Nephron (organoid): ENCODE measurements at regions not wholly inside any gene's neighbourhood (a gene's known extent, or its start where the extent isn't known, plus 50 kb on each side); places are given as distances from the start of the nearest gene placed in this dataset.

Experiments
- H3K27ac Mint-ChIP-seq, 3 experiments: 2 replicates each; pipeline ENCODE4 v1.8.0; 2020; ENCODE audit warnings: mixed read lengths in 3 of 3, mild to moderate bottlenecking in 2 of 3, moderate library complexity in 1 of 3
- H3K27me3 Mint-ChIP-seq: 2 replicates; pipeline ENCODE4 v1.8.0; 2021; ENCODE audit warnings: low read depth, mild to moderate bottlenecking, moderate library complexity, mixed read lengths
- H3K36me3 Mint-ChIP-seq: 2 replicates; pipeline ENCODE4 v1.8.0; 2020; ENCODE audit warnings: low read depth, mixed read lengths
- H3K4me1 Mint-ChIP-seq: 2 replicates; pipeline ENCODE4 v1.8.0; 2020; ENCODE audit warnings: mixed read lengths
- H3K4me3 Mint-ChIP-seq, 3 experiments: 2 replicates each; pipeline ENCODE4 v1.8.0; 2020; ENCODE audit warnings: mild to moderate bottlenecking in 3 of 3, mixed read lengths in 3 of 3, moderate library complexity in 2 of 3
- H3K9me3 Mint-ChIP-seq: 2 replicates; pipeline ENCODE4 v1.8.0; 2020; ENCODE audit warnings: mixed read lengths
- TF ChIP-seq, protein P1 (sequence below), 3 experiments: fragments of 200-600 bp; sonication (generic); IDR thresholded peaks; one replicate each; pipeline ENCODE4 v1.5.0; 2021; ENCODE audit warnings: antibody characterized with exemption in 3 of 3; ENCODE audit not compliant: unreplicated experiment in 3 of 3

DNA sequence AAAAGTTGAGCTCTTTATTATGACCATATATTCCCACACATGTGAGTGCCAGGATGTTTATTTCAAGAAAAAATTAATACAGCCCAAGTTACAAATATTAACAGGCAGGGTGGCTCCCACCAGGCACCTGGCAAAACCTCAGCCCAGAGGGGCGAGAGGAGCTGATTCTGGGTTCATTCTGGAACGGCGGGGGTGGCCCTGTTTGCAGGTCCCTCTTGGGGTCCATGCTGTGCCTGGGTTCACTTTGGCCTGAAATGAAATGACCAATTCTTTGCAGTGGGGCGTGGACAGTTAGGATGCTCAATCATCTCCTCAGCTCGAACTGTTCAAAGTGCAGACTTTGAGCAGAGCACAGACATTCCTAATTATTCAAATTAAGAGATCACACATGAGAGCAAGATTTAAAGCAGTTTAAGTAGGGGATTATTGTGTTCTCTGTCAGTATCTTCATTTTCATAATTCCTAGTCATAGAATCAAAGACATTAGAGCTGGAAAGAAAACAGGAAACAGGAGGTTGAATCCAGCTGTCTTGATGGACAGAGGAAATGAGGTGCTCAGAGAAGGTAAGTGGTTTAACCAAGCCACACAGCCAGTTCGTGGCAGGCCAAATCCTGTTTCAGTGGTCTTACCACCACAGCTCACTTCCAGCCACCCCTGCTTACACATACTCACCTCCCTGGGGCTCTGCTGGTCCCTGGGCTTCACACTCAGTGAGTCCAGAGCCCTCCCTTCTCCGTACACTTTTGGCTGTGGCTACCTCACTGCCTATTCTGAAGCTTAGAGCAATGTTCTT, 363.9 kb upstream of the TNRC6C start:
- TF ChIP-seq, protein P1, sequence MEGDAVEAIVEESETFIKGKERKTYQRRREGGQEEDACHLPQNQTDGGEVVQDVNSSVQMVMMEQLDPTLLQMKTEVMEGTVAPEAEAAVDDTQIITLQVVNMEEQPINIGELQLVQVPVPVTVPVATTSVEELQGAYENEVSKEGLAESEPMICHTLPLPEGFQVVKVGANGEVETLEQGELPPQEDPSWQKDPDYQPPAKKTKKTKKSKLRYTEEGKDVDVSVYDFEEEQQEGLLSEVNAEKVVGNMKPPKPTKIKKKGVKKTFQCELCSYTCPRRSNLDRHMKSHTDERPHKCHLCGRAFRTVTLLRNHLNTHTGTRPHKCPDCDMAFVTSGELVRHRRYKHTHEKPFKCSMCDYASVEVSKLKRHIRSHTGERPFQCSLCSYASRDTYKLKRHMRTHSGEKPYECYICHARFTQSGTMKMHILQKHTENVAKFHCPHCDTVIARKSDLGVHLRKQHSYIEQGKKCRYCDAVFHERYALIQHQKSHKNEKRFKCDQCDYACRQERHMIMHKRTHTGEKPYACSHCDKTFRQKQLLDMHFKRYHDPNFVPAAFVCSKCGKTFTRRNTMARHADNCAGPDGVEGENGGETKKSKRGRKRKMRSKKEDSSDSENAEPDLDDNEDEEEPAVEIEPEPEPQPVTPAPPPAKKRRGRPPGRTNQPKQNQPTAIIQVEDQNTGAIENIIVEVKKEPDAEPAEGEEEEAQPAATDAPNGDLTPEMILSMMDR (IDR thresholded peaks at IDR 0.05; ENCODE audit: unreplicated experiment in 3 of 3): no peak
- H3K36me3 Mint-ChIP-seq: no peaks in the 10 kb centered on the region
- peaks cover 48% of the 10 kb centered on the region for H3K27me3 Mint-ChIP-seq
- peaks cover 7% of the 10 kb centered on the region for H3K4me1 Mint-ChIP-seq
- no peak overlapping the region for H3K4me3 Mint-ChIP-seq
- H3K9me3 Mint-ChIP-seq: peaks cover 3% of the 10 kb centered on the region
- no peak overlapping the region for H3K27ac Mint-ChIP-seq

DNA sequence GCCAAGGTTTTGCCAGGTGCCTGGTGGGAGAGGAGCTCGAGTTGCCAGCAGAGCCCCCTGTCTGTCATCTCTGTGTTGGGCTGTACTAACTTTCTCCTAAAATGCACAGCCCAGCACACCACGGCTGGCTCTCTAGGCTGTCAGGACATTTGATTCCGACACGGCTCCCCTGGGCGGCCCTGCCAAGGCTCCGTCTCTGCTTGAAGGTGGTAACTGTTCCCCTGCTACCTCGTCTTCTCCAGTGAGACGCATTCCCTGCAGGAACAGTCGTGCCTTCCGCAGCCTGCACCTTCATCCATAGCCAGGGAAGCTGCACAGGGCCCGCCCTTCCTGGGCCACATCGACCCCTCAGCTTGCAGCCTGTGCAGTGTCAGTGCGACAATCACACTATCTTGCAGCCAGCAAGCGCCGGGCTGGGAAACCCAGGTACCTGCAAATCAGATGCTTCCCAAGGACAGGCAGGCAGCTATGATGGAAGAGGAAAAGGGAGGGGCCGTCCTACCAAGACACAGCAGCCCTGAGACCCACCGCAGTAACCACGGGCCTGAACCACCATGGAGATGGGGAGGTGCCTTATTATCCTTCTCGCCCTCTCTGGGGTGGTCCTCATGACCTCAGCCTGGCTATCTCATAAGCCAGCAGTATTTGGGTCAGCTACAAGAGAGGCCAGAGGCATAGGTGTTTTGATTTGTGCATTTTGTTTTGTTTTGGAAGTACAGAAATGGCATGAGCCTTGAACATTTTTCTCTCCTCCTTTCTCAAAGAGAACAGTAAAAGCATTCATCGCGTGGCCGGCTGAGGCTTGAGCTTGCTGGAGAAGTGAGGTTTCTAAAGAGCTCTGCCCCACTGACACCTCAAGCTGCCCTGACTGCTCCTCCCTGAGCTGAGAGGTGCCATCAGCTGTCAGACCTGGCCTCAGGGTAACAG, 361.7 kb upstream of the TNRC6C start:
- peaks cover 45% of the 10 kb centered on the region for H3K27me3 Mint-ChIP-seq
- no peaks in the 10 kb centered on the region for H3K9me3 Mint-ChIP-seq
- peaks cover 14% of the 10 kb centered on the region for H3K4me1 Mint-ChIP-seq
- H3K36me3 Mint-ChIP-seq: no peaks in the 10 kb centered on the region
- no peak overlapping the region for H3K27ac Mint-ChIP-seq
- TF ChIP-seq, protein P1 (IDR thresholded peaks at IDR 0.05; ENCODE audit: unreplicated experiment in 3 of 3): no peak
- no peak overlapping the region for H3K4me3 Mint-ChIP-seq

DNA sequence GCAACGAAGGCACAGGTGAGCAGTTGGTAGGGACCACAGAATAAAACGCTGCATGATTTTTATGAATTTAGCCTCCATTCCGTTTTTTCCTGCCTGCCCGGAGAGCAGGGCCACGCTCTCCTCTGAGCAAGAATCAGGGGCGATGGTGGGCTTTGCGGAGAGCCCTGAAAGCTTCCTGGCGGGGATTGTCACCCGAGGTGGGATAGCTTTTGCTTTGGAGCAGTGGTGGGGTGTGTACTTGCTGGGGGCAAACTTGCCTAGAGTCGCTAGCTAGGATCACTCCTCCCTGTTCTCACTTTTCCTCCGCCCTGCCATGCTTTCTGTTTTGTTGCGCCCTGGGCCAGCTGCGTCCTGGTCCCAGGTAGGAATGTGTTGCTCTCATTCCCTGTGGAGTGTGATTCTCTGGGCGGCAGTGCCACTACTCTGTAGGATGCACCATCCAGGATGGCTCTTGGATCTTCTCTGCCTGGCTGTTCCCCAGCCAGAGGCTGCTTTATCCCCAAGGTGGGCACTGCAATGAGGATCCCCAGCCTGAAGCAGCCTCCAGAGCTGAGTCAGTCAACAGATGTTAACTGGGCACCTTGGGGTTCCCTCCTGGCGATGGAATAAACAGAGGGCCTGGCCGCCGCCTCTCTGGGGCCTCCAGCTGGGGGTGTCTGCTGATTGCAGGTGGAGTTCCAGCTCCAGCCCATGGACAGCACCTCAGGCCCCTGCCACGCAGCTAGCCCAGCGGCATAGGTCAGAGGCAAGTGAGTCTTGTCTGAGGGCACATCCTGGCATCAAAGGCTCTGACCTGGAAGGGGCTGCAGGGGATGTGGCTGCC, 360.9 kb upstream of the TNRC6C start:
- Mint-ChIP-seq H3K4me3 (no peak overlapping the region), H3K4me1 (peaks cover 18% of the 10 kb centered on the region)

DNA sequence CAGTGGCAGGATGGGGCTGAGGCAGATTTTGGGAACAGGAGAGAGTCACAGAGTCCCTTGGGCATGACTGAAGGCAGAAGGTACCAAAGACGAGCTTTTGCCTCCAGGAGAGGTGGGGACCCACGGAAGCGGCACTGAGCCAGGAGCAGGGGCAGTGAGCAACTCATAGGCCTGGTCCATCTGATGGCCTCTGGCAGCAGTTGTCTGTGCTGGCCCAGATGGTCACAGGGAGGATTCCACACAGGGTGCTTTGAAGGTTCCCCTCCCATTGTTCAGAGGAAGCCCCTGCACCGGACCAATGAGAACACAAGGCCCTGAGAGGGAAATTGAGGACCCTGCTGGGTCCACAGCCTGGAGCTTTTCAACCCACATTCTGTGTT, 360.3 kb upstream of the TNRC6C start:
- TF ChIP-seq, protein P1 (IDR thresholded peaks at IDR 0.05; ENCODE audit: unreplicated experiment in 3 of 3): no peak
- Mint-ChIP-seq H3K4me3 (no peak overlapping the region), H3K27me3 (peaks cover 35% of the 10 kb centered on the region), H3K27ac (no peak overlapping the region), H3K9me3 (no peaks in the 10 kb centered on the region), H3K4me1 (peaks cover 18% of the 10 kb centered on the region), H3K36me3 (no peaks in the 10 kb centered on the region)

More for the DNA sequence above, 360.9 kb upstream of the TNRC6C start:
- Mint-ChIP-seq H3K9me3 (no peaks in the 10 kb centered on the region), H3K36me3 (no peaks in the 10 kb centered on the region), H3K27ac (no peak overlapping the region), H3K27me3 (peaks cover 41% of the 10 kb centered on the region)
- TF ChIP-seq, protein P1 (IDR thresholded peaks at IDR 0.05; ENCODE audit: unreplicated experiment in 3 of 3): no peak

DNA sequence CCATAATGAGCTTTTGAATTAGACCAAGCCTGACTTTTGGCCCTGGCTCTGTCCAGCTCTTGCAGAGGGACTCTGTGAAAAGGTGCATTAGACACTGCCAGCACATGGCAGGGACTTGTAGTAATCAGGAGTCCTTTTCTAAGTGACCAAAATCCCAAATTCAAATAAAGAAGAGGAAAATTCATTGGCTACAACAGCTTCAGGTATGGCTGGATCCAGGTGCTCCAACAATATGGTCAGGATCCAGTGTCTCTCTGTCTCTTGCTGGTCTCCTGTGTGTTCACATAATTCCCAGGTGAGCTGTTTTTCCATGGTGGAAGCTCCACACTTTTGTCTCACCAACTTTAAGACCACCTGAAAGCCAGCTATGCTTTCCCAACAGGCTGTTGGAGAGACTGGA, 358.8 kb upstream of the TNRC6C start:
- Mint-ChIP-seq H3K36me3 (no peaks in the 10 kb centered on the region), H3K4me1 (peaks cover 18% of the 10 kb centered on the region), H3K9me3 (no peaks in the 10 kb centered on the region), H3K27me3 (peaks cover 36% of the 10 kb centered on the region), H3K27ac (no peak overlapping the region), H3K4me3 (no peak overlapping the region)
- TF ChIP-seq, protein P1 (IDR thresholded peaks at IDR 0.05; ENCODE audit: unreplicated experiment in 3 of 3): no peak
